Loucy (cell line): ENCODE measurements at regions not wholly inside any gene's neighbourhood (a gene's known extent, or its start where the extent isn't known, plus 50 kb on each side); places are given as distances from the start of the nearest gene placed in this dataset.

Experiments used
- H2AFZ ChIP-seq: fragments of 200-600 bp; sonication (generic); 2 replicates; pipeline ENCODE4 v1.6.0; 2016; ENCODE audit warnings: antibody characterized with exemption, mild to moderate bottlenecking, low read length, moderate library complexity
- H3F3A ChIP-seq: fragments of 200-600 bp; 2 replicates; pipeline ENCODE4 v1.6.0; 2016; ENCODE audit warnings: antibody characterized with exemption, low read depth, mild to moderate bottlenecking
- H3K27me3 ChIP-seq: fragments of 200-600 bp; sonication (generic); 2 replicates; pipeline ENCODE4 v1.6.1; 2014; ENCODE audit warnings: low read length, mild to moderate bottlenecking; ENCODE audit not compliant: insufficient read depth, poor library complexity, severe bottlenecking
- H3K36me3 ChIP-seq: fragments of 200-600 bp; sonication (generic); 2 replicates; pipeline ENCODE4 v1.6.1; 2016; ENCODE audit warnings: low read length; ENCODE audit not compliant: insufficient read depth
- H3K4me1 ChIP-seq: fragments of 200-600 bp; sonication (generic); 2 replicates; pipeline ENCODE4 v1.5.1; 2014; ENCODE audit warnings: low read length, mild to moderate bottlenecking; ENCODE audit not compliant: insufficient read depth, poor library complexity, severe bottlenecking
- H3K4me2 ChIP-seq: fragments of 200-600 bp; sonication (generic); 2 replicates; pipeline ENCODE4 v1.6.0; 2014; ENCODE audit warnings: antibody characterized with exemption, low read length, low read depth, mild to moderate bottlenecking; ENCODE audit not compliant: poor library complexity, severe bottlenecking
- H3K4me3 ChIP-seq: fragments of 200-600 bp; sonication (generic); 2 replicates; pipeline ENCODE4 v1.5.1; 2014; ENCODE audit warnings: low read length, mild to moderate bottlenecking, mixed read lengths; ENCODE audit not compliant: poor library complexity, severe bottlenecking
- H3K79me2 ChIP-seq: fragments of 200-600 bp; sonication (generic); 2 replicates; pipeline ENCODE4 v1.6.1; 2014; ENCODE audit warnings: low read length; ENCODE audit not compliant: insufficient read depth
- H3K9ac ChIP-seq: fragments of 200-600 bp; sonication (generic); 2 replicates; pipeline ENCODE4 v1.6.0; 2014; ENCODE audit warnings: mild to moderate bottlenecking, low read depth, low read length, moderate library complexity; ENCODE audit not compliant: poor library complexity, severe bottlenecking
- H3K9me2 ChIP-seq: fragments of 200-600 bp; sonication (generic); replicated peaks from 2 replicates; pipeline ENCODE4 v1.6.1; 2016; ENCODE audit warnings: low read depth, low read length, mixed read lengths
- H3K9me3 ChIP-seq: fragments of 200-600 bp; sonication (generic); 2 replicates; pipeline ENCODE4 v1.6.1; 2014; ENCODE audit warnings: mild to moderate bottlenecking, antibody characterized with exemption, low read length, low read depth; ENCODE audit not compliant: insufficient read depth
- H4K20me1 ChIP-seq: fragments of 200-600 bp; sonication (generic); 2 replicates; pipeline ENCODE4 v1.6.0; 2014; ENCODE audit warnings: antibody characterized with exemption, low read length, mild to moderate bottlenecking; ENCODE audit not compliant: insufficient read depth, poor library complexity, severe bottlenecking
- EZH2phosphoT487 ChIP-seq: fragments of 200-600 bp; IDR thresholded peaks from 2 replicates; pipeline ENCODE4 v1.6.1; 2018; ENCODE audit warnings: antibody characterized with exemption, mild to moderate bottlenecking, moderate library complexity, borderline replicate concordance
- TF ChIP-seq, protein P1 (sequence below): fragments of 200-600 bp; sonication (generic); conservative IDR thresholded peaks from 2 replicates; pipeline ENCODE4 v1.5.1; 2014; ENCODE audit warnings: mild to moderate bottlenecking, antibody characterized with exemption, low read length

DNA sequence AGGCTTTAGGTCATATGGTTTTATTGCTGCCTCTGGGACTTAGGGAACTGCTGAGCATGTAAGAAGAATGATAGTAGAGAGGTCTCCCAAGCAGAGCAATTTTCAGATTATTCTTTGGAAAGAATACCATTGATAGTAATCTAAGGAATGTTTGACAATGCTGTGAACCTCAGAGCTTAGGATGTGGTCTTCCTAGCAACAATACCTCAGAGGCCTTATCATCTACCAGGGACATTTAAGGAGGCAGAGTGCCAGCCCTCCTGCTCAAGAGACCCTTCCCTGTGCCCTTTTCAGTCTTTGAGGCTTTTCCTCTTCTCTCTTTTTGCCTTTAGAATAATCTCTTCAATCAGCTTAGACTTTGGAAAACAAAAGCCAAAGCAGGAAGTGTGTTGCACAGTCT, 272.1 kb downstream of the OXSM start:
- no peak overlapping the region for H3K4me2 ChIP-seq
- H3K36me3 ChIP-seq = no peaks in the 10 kb centered on the region
- no peaks in the 10 kb centered on the region for H3K9me2 ChIP-seq
- H3K9ac ChIP-seq = no peak overlapping the region
- H3F3A ChIP-seq = no peaks in the 10 kb centered on the region
- H3K79me2 ChIP-seq = no peaks in the 10 kb centered on the region
- H2AFZ ChIP-seq = no peak overlapping the region
- TF ChIP-seq, protein P1, sequence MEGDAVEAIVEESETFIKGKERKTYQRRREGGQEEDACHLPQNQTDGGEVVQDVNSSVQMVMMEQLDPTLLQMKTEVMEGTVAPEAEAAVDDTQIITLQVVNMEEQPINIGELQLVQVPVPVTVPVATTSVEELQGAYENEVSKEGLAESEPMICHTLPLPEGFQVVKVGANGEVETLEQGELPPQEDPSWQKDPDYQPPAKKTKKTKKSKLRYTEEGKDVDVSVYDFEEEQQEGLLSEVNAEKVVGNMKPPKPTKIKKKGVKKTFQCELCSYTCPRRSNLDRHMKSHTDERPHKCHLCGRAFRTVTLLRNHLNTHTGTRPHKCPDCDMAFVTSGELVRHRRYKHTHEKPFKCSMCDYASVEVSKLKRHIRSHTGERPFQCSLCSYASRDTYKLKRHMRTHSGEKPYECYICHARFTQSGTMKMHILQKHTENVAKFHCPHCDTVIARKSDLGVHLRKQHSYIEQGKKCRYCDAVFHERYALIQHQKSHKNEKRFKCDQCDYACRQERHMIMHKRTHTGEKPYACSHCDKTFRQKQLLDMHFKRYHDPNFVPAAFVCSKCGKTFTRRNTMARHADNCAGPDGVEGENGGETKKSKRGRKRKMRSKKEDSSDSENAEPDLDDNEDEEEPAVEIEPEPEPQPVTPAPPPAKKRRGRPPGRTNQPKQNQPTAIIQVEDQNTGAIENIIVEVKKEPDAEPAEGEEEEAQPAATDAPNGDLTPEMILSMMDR = no peak
- TF ChIP-seq EZH2phosphoT487 = no peak
- H4K20me1 ChIP-seq = no peaks in the 10 kb centered on the region
- H3K27me3 ChIP-seq = no peaks in the 10 kb centered on the region
- no peaks in the 10 kb centered on the region for H3K4me1 ChIP-seq
- H3K9me3 ChIP-seq = no peaks in the 10 kb centered on the region
- no peak overlapping the region for H3K4me3 ChIP-seq

DNA sequence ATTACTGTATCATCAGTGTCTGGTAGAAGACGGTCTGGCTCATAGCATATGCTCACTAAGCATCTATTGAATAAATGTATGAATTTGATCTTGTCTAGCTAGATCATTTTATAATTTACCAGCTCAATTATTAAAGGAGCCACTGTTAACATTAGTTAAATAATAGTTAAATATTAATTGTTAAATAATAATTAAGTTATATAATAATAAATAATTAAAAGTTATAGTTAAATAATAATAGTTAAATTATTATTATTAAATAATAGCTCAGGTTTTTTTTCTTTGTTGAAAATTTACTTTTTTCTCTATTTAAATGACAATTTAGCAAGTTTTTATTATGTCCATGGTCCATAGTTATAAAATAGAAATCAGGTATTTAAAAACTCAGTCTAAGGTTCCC, 274.4 kb downstream of the OXSM start:
- no peak overlapping the region for H3K4me2 ChIP-seq
- TF ChIP-seq EZH2phosphoT487 = no peak
- TF ChIP-seq, protein P1 = no peak

DNA sequence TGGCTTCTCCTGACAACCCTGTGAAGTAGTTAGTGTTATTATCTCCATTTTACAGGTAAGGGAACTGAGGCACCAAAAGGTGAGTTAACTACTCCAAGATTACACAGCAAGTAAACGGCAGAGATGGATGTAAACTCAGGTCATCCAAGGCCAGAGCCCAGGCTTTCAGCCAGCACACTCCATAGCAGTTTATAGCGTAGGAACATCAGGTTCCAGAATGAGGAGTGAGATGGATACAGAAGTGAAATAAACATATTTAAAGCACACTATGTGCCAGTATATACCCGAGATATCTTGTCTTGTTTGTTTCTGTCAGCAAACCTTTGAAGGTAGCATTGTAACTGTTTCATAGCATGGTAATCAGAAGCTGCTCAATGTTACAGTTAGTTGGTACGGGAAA, 279.0 kb downstream of the OXSM start:
- Histone ChIP-seq H3K36me3 (no peaks in the 10 kb centered on the region), H3K9me3 (no peaks in the 10 kb centered on the region), H3K4me3 (no peak overlapping the region), H3K4me1 (no peaks in the 10 kb centered on the region), H3K9me2 (no peaks in the 10 kb centered on the region), H3K4me2 (no peak overlapping the region), H2AFZ (no peak overlapping the region), H3K79me2 (no peaks in the 10 kb centered on the region), H4K20me1 (no peaks in the 10 kb centered on the region), H3K27me3 (no peaks in the 10 kb centered on the region), H3K9ac (no peak overlapping the region), H3F3A (no peaks in the 10 kb centered on the region)
- TF ChIP-seq EZH2phosphoT487 = no peak
- TF ChIP-seq, protein P1 = no peak

More for the DNA sequence above, 274.4 kb downstream of the OXSM start:
- H3K79me2 ChIP-seq = no peaks in the 10 kb centered on the region
- no peak overlapping the region for H3K4me3 ChIP-seq
- no peak overlapping the region for H3K9ac ChIP-seq
- H3K36me3 ChIP-seq = no peaks in the 10 kb centered on the region
- H3F3A ChIP-seq = no peaks in the 10 kb centered on the region
- H3K9me3 ChIP-seq = no peaks in the 10 kb centered on the region
- H3K4me1 ChIP-seq = no peaks in the 10 kb centered on the region
- no peaks in the 10 kb centered on the region for H4K20me1 ChIP-seq
- no peaks in the 10 kb centered on the region for H3K9me2 ChIP-seq
- H2AFZ ChIP-seq = no peak overlapping the region
- no peaks in the 10 kb centered on the region for H3K27me3 ChIP-seq
